ENCODE measurements at regions not wholly inside any gene's neighbourhood (a gene's known extent, or its start where the extent isn't known, plus 50 kb on each side); places are given as distances from the start of the nearest gene placed in this dataset.
"Not testable (repeated sequence)": the region's sequence is repeated elsewhere in the genome, so short reads cannot be mapped to it uniquely, and the experiment has no call there.

DNA sequence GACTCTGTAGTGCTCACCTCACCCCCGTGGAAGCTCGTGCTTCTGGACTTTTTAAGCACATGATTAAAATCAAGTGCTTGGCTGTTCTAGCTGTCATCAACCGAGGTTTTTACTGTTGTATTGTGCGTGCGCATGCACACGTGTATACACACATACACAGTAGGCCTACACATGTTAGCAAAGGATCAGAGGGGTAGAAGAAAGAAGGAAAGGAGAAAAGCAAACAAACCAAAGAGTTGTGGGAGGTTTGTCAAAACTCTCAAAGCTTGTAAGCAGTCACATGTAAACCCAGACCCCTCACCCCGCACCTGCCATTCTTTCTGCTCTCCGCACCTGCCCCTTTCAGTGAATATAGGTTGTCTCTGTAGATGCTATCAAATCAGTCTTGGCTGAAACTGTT is 311.8 kb downstream of the HS3ST1 start:
- DNase-seq, result no peak

DNA sequence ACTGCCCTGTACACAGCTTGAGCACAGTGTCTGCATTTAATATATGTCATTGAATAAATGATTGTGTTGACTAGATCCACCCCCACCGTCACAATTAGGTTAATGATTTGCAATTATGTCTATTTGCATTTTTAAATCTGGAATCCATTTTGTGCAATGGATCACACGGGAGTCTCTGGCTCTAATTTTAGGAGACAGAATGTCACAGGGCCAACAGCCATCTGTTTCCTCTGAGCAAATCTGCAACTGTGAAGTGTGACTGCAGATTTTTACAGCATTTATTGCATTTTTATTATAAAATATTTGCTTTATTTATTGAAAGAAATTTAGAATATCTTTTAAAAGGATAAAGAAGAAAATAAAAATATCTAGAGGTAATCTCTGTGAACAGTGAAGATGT is 316.8 kb downstream of the HS3ST1 start:
- no peak for DNase-seq

DNA sequence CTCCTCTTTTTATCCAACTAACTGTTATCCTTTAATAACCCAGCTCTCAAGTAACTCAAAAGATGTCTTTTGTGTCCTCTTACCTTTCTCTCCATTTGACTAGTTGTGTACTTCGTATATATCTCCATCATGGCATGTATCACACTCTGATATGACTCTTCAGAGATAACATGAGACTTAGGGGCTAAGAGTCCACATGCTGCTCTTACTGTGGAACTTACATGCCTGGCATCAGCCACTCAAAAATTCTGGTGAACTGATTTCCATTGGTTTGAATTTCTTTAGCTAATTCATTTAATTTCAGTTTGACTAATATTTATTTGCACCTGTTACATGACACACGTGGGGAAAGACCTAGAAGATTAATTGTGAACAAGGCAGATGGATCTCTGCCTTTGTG is 317.3 kb downstream of the HS3ST1 start:
- DNase-seq, result no peak

GRCh38 chr4:11106759-11107158 is 321.9 kb downstream of the HS3ST1 start:
- no peak for DNase-seq

GRCh38 chr4:11106190-11106589 is 322.5 kb downstream of the HS3ST1 start:
- DNase-seq, result no peak

- no peak for DNase-seq
These were observed 323.0 kb downstream of the HS3ST1 start for GRCh38 chr4:11105715-11106114.

- no peak for DNase-seq
These were observed 330.2 kb downstream of the HS3ST1 start for GRCh38 chr4:11098461-11098860.

DNA sequence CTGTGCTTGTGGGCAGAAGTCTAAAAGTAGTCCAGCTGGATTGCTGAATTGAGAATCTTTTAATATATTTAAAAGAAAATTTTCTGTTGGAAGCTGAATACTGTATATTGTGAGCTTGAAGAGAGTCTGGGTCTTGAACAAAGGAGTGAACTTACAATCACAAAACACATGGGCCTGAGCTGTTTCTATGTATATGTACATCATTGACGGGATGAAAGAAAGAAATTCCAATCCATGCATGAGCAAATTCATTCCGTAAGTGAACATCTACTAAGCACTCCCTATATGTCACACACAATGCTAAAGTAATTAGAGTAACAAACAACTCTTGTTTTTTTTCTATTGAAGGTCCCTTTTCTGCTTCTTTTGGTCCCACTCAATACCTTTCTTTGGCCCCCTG is 331.0 kb downstream of the HS3ST1 start:
- no peak for DNase-seq

GRCh38 chr4:11081006-11081405 is 347.7 kb downstream of the HS3ST1 start:
- DNase-seq, result no peak

DNA sequence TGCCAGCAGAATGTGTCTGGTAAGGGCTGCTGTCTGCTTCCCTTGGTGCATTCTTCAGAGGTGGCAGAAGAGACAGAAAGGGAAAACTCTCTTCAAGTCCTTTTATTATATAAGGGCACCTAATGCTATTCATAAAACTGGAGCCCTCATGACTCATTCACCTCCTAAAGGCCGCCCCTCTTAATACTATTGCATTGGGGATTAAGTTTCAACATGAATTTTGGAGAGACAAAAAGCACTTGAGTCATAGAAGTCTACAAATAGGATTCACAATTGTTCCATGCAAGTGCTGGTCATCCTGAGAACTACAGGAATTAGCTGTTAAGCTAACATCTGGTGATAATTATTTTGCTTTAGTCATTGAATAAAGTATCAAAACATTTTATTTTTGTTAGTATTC is 349.5 kb downstream of the HS3ST1 start:
- DNase-seq, result no peak

- DNase-seq, result no peak
These were observed 354.0 kb downstream of the HS3ST1 start for GRCh38 chr4:11074581-11075241.

DNA sequence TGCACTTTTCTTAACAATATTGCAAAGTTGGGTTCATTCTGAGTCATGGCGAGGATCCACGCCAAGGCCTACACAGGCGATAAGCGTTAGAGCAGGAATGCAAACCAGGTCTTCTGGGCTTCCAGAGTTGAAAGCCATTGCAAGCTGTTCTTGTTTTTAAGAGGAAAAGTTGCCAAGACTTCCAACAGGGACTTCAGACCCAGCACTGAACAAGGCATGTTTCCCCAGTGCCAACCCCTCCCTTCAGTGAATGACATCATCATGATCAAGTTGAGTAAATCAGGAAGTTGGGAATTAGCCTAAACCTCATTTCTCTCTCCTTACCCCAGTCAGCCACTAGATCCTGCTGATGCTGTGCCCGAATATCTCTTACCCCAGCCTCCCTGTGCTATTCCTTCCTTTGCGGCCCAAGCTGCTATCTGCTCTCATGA is 355.1 kb downstream of the HS3ST1 start:
- no peak for DNase-seq

DNA sequence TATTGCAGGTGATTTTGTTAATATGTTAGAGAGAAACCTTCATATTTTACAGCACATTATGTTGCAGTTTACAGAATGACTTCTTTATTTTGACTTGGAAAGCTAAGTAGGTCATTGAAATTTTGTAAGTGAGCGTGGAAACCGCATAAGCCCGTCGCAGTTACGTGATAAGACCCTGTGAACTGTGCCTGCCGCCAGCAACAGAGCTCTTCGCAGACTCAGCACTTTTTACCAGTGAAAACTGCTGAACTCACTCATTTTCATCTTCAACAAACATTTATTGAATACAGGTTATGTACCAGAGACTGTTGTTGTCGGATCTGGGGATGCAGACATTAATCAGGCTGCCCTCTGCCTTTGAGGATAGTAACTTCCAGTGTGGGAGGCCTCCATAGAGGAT is 355.7 kb downstream of the HS3ST1 start:
- no peak for DNase-seq

DNA sequence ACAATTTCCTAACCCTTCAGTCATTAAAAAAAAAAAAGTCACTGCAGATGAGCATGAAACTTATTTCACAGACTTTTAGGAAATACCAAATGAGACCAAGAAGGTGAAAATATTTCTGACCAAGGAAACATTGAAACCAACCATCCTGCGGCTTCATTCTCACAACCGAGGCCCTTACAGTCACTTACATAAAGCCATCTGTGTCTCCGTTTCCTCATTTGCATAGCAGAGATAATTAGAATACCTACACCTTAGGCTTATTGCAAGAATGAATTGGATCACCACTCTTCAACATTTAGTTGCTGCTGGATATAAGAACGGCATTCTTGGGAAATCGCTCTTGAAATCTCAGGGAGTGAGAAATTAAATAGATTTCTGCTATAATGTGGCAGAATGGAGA is 356.2 kb downstream of the HS3ST1 start:
- DNase-seq, result no peak

- DNase-seq, result no peak
These were observed 357.9 kb downstream of the HS3ST1 start for GRCh38 chr4:11070813-11071212.

GRCh38 chr4:11069581-11070211 is 359.0 kb downstream of the HS3ST1 start:
- DNase-seq, result no peak

DNA sequence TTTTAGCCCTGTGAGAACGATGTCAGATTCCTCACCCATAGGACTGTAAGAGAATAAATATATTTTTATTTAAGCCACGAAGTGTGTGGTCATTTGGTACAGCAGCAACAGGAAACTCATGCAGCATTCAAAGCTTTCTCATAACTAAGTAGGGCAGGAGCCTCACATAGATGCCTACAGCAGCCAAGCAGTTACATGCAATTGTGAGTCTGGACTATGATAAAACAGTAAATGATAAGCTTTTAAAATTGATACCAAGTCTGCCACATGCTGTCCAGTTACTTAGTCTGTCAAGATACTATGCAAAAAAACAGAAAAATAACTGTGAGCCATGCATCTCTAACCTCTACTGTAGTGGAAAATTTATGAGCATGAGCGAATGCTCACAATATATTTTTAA is 359.6 kb downstream of the HS3ST1 start:
- no peak for DNase-seq

DNA sequence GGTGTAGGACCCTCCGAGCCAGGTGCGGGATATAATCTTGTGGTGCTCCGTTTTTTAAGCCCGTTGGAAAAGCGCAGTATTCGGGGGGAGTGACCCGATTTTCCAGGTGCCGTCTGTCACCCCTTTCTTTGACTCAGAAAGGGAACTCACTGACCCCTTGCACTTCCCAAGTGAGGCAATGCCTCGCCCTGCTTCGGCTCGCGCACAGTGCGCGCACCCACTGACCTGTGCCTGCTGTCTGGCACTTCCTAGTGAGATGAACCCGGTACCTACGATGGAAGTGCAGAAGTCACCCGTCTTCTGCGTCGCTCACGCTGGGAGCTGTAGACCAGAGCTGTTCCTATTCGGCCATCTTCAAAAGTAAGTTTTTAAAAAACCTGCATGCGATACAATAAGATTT is 362.1 kb downstream of the HS3ST1 start:
- not testable (repeated sequence) for DNase-seq

DNA sequence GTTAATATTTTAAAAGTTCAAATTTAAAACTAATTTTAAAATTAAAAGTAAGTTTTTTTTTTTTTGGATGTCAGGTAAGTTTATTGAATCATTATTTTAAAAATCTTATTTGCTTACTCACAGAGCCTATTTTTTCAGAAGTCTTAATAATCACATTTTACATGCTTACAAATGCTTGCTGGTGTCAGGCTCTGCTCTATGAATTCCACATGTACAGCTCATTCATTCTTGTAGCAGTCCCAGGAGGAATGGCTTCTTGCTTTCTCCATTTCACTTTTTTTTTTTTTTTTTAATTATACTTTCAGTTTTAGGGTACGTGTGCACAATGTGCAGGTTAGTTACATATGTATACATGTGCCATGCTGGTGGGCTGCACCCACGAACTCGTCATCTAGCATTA is 368.1 kb downstream of the HS3ST1 start:
- not testable (repeated sequence) for DNase-seq

GRCh38 chr4:11054937-11055336 is 370.4 kb upstream of the CLNK start:
- not testable (repeated sequence) for DNase-seq

- no peak for DNase-seq
These were observed 369.1 kb upstream of the CLNK start for GRCh38 chr4:11053601-11054220.

GRCh38 chr4:11051181-11051580 is 366.6 kb upstream of the CLNK start:
- no peak for DNase-seq

DNA sequence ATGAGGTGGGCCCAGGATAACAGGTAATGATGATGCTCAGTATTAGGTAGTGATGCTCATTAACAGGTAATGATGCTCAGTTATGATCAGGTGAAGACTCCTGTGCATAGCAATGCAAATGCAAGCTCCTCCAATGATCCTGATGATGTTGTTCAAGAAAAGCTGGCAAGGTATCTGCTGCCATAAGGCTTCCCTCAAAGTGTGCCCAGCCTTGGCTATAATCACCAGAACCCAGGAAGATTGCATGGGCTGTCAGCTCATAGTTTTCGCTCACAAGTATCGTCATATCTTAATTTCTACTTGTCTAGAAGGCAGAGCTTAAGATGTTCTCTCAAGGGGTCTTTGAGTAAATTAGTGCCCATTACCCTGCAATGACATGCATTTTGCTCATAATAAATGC is 366.2 kb upstream of the CLNK start:
- no peak for DNase-seq

DNA sequence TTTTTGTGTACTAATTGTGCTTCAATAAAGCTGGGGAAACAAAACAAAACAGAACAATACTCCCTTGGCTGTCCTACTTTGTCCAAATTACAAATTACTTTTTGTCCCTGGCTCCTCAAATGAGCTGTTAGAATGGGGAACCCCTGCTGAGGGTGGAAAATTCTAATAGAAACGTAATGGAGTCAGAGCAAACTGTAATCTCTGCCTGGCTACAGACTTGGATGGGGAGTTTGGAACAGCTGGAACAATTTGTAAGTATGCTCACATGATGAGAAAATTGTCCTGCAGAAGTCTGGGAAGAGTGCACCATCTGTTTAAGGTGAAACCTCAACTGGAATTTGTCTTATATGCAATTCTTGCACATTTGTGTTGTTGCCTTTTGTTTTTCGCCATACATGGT is 364.4 kb upstream of the CLNK start:
- DNase-seq, result no peak

DNA sequence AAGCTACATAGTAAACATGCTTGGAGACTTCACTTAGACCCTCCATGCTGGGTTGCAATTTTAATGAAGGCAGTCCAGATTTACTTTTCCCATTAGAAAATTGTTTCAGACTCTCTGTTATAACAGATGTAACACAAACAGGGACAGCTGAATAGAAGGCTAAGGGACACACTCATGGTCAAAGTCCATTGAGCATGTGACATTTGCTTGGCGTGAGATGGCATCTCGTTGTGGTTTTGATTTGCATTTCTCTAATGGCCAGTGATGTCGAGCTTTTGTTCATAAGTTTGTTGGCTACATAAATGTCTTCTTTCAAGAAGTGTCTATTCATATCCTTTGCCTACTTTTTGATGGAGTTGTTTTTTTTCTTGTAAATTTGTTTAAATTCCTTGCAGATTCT is 358.2 kb upstream of the CLNK start:
- no peak for DNase-seq

All from stimulated activated CD4-positive, alpha-beta T cell treated with anti-CD3 and anti-CD28 coated beads, Interleukin-15, amount 100 ng/mL, for 24 hours (primary cell).